IMR-90 (cell line): ENCODE measurements at regions not wholly inside any gene's neighbourhood (a gene's known extent, or its start where the extent isn't known, plus 50 kb on each side); places are given as distances from the start of the nearest gene placed in this dataset.

Experiments
- ATAC-seq: fragments of 200-7000 bp; cut with Tn5 transposase; 2 replicates; pipeline ENCODE4 v1.9.1; 2020; ENCODE audit warnings: low read depth, mild to moderate bottlenecking, moderate library complexity
- BruUV-seq: library from RNA; stranded (reverse); fragments of 400-500 nt; replicated peaks from 2 replicates; lab custom pipeline; 2021; lab: Mats Ljungman, UMichigan
- CTCF ChIA-PET: fragments of 300-600 bp; formaldehyde crosslinking; extraction: SDS; loops from one replicate; lab custom pipeline; 2021; ENCODE audit warnings: antibody characterized with exemption; lab: Yijun Ruan, JAX
- POLR2A ChIA-PET: fragments of 300-600 bp; sonication (Branson Sonifier 250); formaldehyde crosslinking; loops from one replicate; lab custom pipeline; 2022; ENCODE audit warnings: antibody characterized with exemption; ENCODE audit not compliant: unreplicated experiment; lab: Charles Lee
- DNase-seq: peaks from one replicate; pipeline ENCODE4 v3.0.0; 2013
- H2AFZ ChIP-seq: replicated peaks from 2 replicates; pipeline ENCODE3; 2013; ENCODE audit warnings: low read length, mild to moderate bottlenecking; ENCODE audit not compliant: poor library complexity
- H2AK5ac ChIP-seq: 2 replicates; pipeline ENCODE4 v1.6.1; 2013; ENCODE audit warnings: low read depth, low read length, inconsistent platforms
- H2AK9ac ChIP-seq: replicated peaks from 2 replicates; pipeline ENCODE3; 2013; ENCODE audit warnings: mild to moderate bottlenecking, low read depth, low read length, moderate library complexity; ENCODE audit not compliant: poor library complexity
- H2BK120ac ChIP-seq: 2 replicates; pipeline ENCODE4 v1.6.1; 2013; ENCODE audit warnings: low read depth, low read length, inconsistent platforms
- H2BK15ac ChIP-seq: 3 replicates; pipeline ENCODE4 v1.6.1; 2013; ENCODE audit warnings: low read depth, low read length, inconsistent platforms
- H2BK20ac ChIP-seq: 2 replicates; pipeline ENCODE4 v1.6.1; 2013; ENCODE audit warnings: low read depth, mild to moderate bottlenecking, inconsistent platforms, low read length, moderate library complexity
- H2BK5ac ChIP-seq: 2 replicates; pipeline ENCODE4 v1.6.1; 2013; ENCODE audit warnings: mild to moderate bottlenecking, low read depth, low read length, inconsistent platforms; ENCODE audit not compliant: poor library complexity, severe bottlenecking
- H3K14ac ChIP-seq: replicated peaks from 2 replicates; pipeline ENCODE4 v1.6.1; 2013; ENCODE audit warnings: low read depth, low read length, inconsistent platforms
- H3K18ac ChIP-seq: 2 replicates; pipeline ENCODE4 v1.6.1; 2013; ENCODE audit warnings: low read depth, low read length, control low read depth
- H3K23ac ChIP-seq: 2 replicates; pipeline ENCODE4 v1.6.1; 2013; ENCODE audit warnings: low read depth, low read length, inconsistent platforms
- H3K27ac ChIP-seq: 2 replicates; pipeline ENCODE4 v1.5.1; 2013; ENCODE audit warnings: mild to moderate bottlenecking, control low read depth, low read length; ENCODE audit not compliant: insufficient read depth
- H3K27me3 ChIP-seq: 2 replicates; pipeline ENCODE4 v1.6.1; 2013; ENCODE audit warnings: low read length; ENCODE audit not compliant: control insufficient read depth, insufficient read depth
- H3K36me3 ChIP-seq: 2 replicates; pipeline ENCODE4 v1.6.1; 2013; ENCODE audit warnings: low read length, mixed read lengths; ENCODE audit not compliant: control insufficient read depth, insufficient read depth
- H3K4ac ChIP-seq: 2 replicates; pipeline ENCODE4 v1.6.1; 2013; ENCODE audit warnings: low read depth, low read length, inconsistent platforms
- H3K4me1 ChIP-seq: 2 replicates; pipeline ENCODE4 v1.6.1; 2013; ENCODE audit warnings: low read length, mixed read lengths; ENCODE audit not compliant: control insufficient read depth, insufficient read depth
- H3K4me2 ChIP-seq: 2 replicates; pipeline ENCODE4 v1.6.1; 2013; ENCODE audit warnings: low read depth, mild to moderate bottlenecking, control low read depth, low read length, moderate library complexity
- H3K4me3 ChIP-seq: 2 replicates; pipeline ENCODE4 v1.5.1; 2013; ENCODE audit warnings: low read depth, mild to moderate bottlenecking, control low read depth, low read length, moderate library complexity; ENCODE audit not compliant: insufficient read depth
- H3K56ac ChIP-seq: 2 replicates; pipeline ENCODE4 v1.6.1; 2013; ENCODE audit warnings: low read length, inconsistent platforms; ENCODE audit not compliant: insufficient read depth; ENCODE audit errors: extremely low read depth
- H3K79me1 ChIP-seq, 2 experiments: 2 replicates each; pipeline ENCODE4 v1.6.1; 2013; ENCODE audit warnings: low read length in 2 of 2, inconsistent platforms in 1 of 2, low read depth in 1 of 2
- H3K9ac ChIP-seq: 2 replicates; pipeline ENCODE4 v1.6.1; 2013; ENCODE audit warnings: low read depth, low read length, control low read depth
- H3K9me1 ChIP-seq: 2 replicates; pipeline ENCODE4 v1.6.1; 2013; ENCODE audit warnings: low read length, inconsistent platforms; ENCODE audit not compliant: insufficient read depth
- H3K9me3 ChIP-seq: 2 replicates; pipeline ENCODE4 v1.6.1; 2013; ENCODE audit warnings: low read length; ENCODE audit not compliant: control insufficient read depth, insufficient read depth
- H4K20me1 ChIP-seq: 2 replicates; pipeline ENCODE4 v1.6.1; 2013; ENCODE audit warnings: low read length, inconsistent platforms; ENCODE audit not compliant: insufficient read depth
- H4K5ac ChIP-seq: 2 replicates; pipeline ENCODE4 v1.6.1; 2013; ENCODE audit warnings: mild to moderate bottlenecking, low read depth, low read length, control low read depth
- H4K8ac ChIP-seq, 2 experiments: 2 replicates each; pipeline ENCODE4 v1.6.1; 2013; ENCODE audit warnings: low read depth in 2 of 2, low read length in 2 of 2, control low read depth in 1 of 2, inconsistent platforms in 1 of 2
- H4K91ac ChIP-seq: 2 replicates; pipeline ENCODE4 v1.6.1; 2013; ENCODE audit warnings: low read depth, low read length, inconsistent platforms; ENCODE audit not compliant: insufficient read depth
- BHLHE40 ChIP-seq: fragments of 150-350 bp; IDR thresholded peaks from 2 replicates; pipeline ENCODE4 v1.6.1; 2016; ENCODE audit warnings: mild to moderate bottlenecking, low read depth, low read length
- CHD1 ChIP-seq: IDR thresholded peaks from 2 replicates; pipeline ENCODE4 v1.6.1; 2012; ENCODE audit warnings: low read depth, low read length, improper control_type of control experiment
- ELK1 ChIP-seq: fragments of 150-350 bp; IDR thresholded peaks from 2 replicates; pipeline ENCODE4 v1.6.1; 2016; ENCODE audit warnings: low read depth, mild to moderate bottlenecking, low read length, moderate library complexity, borderline replicate concordance
- FOS ChIP-seq: fragments of 150-350 bp; IDR thresholded peaks from 2 replicates; pipeline ENCODE4 v1.6.1; 2016; ENCODE audit warnings: low read depth, low read length
- MAFK ChIP-seq: IDR thresholded peaks from 2 replicates; pipeline ENCODE4 v1.6.1; 2012; ENCODE audit warnings: low read depth, low read length, improper control_type of control experiment
- MAZ ChIP-seq: IDR thresholded peaks from 2 replicates; pipeline ENCODE4 v1.6.1; 2012; ENCODE audit warnings: low read depth, mild to moderate bottlenecking, low read length, improper control_type of control experiment, moderate library complexity, borderline replicate concordance
- MXI1 ChIP-seq: IDR thresholded peaks from 2 replicates; pipeline ENCODE4 v1.6.1; 2012; ENCODE audit warnings: low read depth, mild to moderate bottlenecking, low read length, moderate library complexity, borderline replicate concordance
- NFE2L2 ChIP-seq: fragments of 150-350 bp; IDR thresholded peaks from 2 replicates; pipeline ENCODE4 v1.6.1; 2016; ENCODE audit warnings: low read depth, mild to moderate bottlenecking, low read length
- RFX5 ChIP-seq: IDR thresholded peaks from 2 replicates; pipeline ENCODE4 v1.8.0; 2012; ENCODE audit warnings: low read depth, mild to moderate bottlenecking, low read length, moderate library complexity
- WGBS, 2 experiments: methylation state at CpG; one replicate each; pipeline versions ENCODE4 v1.1.5 to v1.1.7; 2013; ENCODE audit warnings: missing lambda C conversion rate in 2 of 2; ENCODE audit not compliant: insufficient read length in 1 of 2; ENCODE audit errors: extremely low coverage in 2 of 2; 5-methylcytosine and 5-hydroxymethylcytosine counted together
- dilution Hi-C: fragments of 300-500 bp; cut with HindIII; formaldehyde crosslinking; loops from one replicate; pipeline ENCODE4 v1.14.3; 2018; ENCODE audit warnings: low sequenced_read_pairs; ENCODE audit not compliant: unreplicated experiment
- in situ Hi-C: fragments of 300-500 bp; cut with MboI; formaldehyde crosslinking; loops from 3 replicates; pipeline ENCODE4 v1.14.3; 2019; ENCODE audit warnings: low sequenced_read_pairs, inconsistent platforms, mixed read lengths
- intact Hi-C: fragments of 100-400 bp; cut with micrococcal nuclease; formaldehyde crosslinking; loops from 2 replicates; pipeline ENCODE4 v1.10.0; 2022

- intact Hi-C loops (no loop called here), in situ Hi-C loops (no loop called here), dilution Hi-C loops (no loop called here)
- no CpG with 5 or more reads among the region's 2 CpGs for WGBS, 2 experiments
- Histone ChIP-seq H2BK5ac (no peak overlapping the region), H3K4ac (no peak overlapping the region), H3K23ac (no peak overlapping the region), H2BK120ac (no peak overlapping the region), H2BK15ac (no peak overlapping the region), H3K56ac (no peak overlapping the region), H3K4me2 (no peak overlapping the region), H3K27me3 (no peaks in the 10 kb centered on the region), H3K18ac (no peak overlapping the region), H4K5ac (no peak overlapping the region), H3K9me1 (no peaks in the 10 kb centered on the region), H2AFZ (no peak overlapping the region), H3K4me1 (no peaks in the 10 kb centered on the region), H4K20me1 (no peaks in the 10 kb centered on the region), H3K4me3 (no peak overlapping the region), H4K91ac (no peak overlapping the region), H3K14ac (no peak overlapping the region), H3K79me1 (no peaks in the 10 kb centered on the region), H2AK9ac (no peak overlapping the region), H2BK20ac (no peak overlapping the region), H4K8ac (no peak overlapping the region), H3K9me3 (no peaks in the 10 kb centered on the region), H3K27ac (no peak overlapping the region), H3K9ac (no peak overlapping the region), H2AK5ac (no peak overlapping the region), H3K36me3 (no peaks in the 10 kb centered on the region)
- BruUV-seq: no TSS peak
- ChIA-PET CTCF (no interaction called here), POLR2A (no interaction called here)
- no peak for ATAC-seq
- no peak for DNase-seq
- TF ChIP-seq NFE2L2: no peak
- no peak for TF ChIP-seq CHD1
- no peak for TF ChIP-seq FOS
- TF ChIP-seq RFX5: no peak
- no peak for TF ChIP-seq BHLHE40
- TF ChIP-seq MXI1: no peak
- TF ChIP-seq MAFK: no peak
- no peak for TF ChIP-seq ELK1
- no peak for TF ChIP-seq MAZ
Measured at GRCh38 chr2:198795419-198795818, 662.3 kb downstream of the SATB2 start.
